Lower leg skin (tissue), 3 donors: ENCODE measurements at regions not wholly inside any gene's neighbourhood (a gene's known extent, or its start where the extent isn't known, plus 50 kb on each side); places are given as distances from the start of the nearest gene placed in this dataset.

Experiments used
- POLR2A ChIP-seq, 2 donors: fragments of 450-650 bp; IDR thresholded peaks; one replicate each; pipeline ENCODE4 v1.6.1; 2016 to 2017; ENCODE audit warnings: antibody characterized with exemption in 2 of 2, mild to moderate bottlenecking in 1 of 2, moderate library complexity in 1 of 2
- TF ChIP-seq, protein P1 (sequence below), 3 donors: fragments of 450-650 bp; IDR thresholded peaks; one replicate each; pipeline ENCODE4 v1.5.1; 2016; ENCODE audit warnings: antibody characterized with exemption in 3 of 3, mild to moderate bottlenecking in 3 of 3, moderate library complexity in 2 of 3

DNA sequence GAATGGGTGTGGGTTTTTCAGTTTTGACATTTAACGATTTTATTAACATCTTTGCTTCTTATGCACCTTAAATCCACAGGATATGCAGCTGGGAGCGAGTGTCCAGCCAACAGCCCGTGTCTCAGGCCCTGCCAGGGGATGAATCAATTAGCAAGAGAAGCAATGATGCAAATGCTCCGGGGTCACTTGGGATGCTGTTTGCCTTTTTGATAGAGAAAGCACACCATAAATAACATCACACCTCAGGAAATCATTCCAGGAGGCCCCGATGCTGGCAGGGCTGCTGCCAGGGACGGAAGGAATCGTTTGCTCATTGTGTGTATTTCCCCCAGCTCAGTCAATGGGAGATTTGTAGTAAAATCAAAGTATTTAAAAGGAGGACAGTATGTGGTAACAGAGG lies 394.0 kb upstream of the HNRNPA3 start:
- TF ChIP-seq, protein P1, sequence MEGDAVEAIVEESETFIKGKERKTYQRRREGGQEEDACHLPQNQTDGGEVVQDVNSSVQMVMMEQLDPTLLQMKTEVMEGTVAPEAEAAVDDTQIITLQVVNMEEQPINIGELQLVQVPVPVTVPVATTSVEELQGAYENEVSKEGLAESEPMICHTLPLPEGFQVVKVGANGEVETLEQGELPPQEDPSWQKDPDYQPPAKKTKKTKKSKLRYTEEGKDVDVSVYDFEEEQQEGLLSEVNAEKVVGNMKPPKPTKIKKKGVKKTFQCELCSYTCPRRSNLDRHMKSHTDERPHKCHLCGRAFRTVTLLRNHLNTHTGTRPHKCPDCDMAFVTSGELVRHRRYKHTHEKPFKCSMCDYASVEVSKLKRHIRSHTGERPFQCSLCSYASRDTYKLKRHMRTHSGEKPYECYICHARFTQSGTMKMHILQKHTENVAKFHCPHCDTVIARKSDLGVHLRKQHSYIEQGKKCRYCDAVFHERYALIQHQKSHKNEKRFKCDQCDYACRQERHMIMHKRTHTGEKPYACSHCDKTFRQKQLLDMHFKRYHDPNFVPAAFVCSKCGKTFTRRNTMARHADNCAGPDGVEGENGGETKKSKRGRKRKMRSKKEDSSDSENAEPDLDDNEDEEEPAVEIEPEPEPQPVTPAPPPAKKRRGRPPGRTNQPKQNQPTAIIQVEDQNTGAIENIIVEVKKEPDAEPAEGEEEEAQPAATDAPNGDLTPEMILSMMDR (IDR thresholded peaks at IDR 0.05), result no peak
- no peak for TF ChIP-seq POLR2A (IDR thresholded peaks at IDR 0.05)
